GM12865 (cell line): ENCODE measurements at regions not wholly inside any gene's neighbourhood (a gene's known extent, or its start where the extent isn't known, plus 50 kb on each side); places are given as distances from the start of the nearest gene placed in this dataset.

Experiments used
- DNase-seq: peaks from one replicate; pipeline ENCODE4 v3.0.0; 2010; ENCODE audit warnings: low read depth
- H3K4me3 ChIP-seq: 2 replicates; pipeline ENCODE4 v1.5.1; 2011; ENCODE audit warnings: mild to moderate bottlenecking, low read depth, low read length, control low read depth
- TF ChIP-seq, protein P1 (sequence below): IDR thresholded peaks from 2 replicates; pipeline ENCODE4 v1.5.1; 2011; ENCODE audit warnings: low read length, control low read depth, low read depth, inconsistent platforms; ENCODE audit not compliant: insufficient read depth; ENCODE audit errors: missing control alignments

DNA sequence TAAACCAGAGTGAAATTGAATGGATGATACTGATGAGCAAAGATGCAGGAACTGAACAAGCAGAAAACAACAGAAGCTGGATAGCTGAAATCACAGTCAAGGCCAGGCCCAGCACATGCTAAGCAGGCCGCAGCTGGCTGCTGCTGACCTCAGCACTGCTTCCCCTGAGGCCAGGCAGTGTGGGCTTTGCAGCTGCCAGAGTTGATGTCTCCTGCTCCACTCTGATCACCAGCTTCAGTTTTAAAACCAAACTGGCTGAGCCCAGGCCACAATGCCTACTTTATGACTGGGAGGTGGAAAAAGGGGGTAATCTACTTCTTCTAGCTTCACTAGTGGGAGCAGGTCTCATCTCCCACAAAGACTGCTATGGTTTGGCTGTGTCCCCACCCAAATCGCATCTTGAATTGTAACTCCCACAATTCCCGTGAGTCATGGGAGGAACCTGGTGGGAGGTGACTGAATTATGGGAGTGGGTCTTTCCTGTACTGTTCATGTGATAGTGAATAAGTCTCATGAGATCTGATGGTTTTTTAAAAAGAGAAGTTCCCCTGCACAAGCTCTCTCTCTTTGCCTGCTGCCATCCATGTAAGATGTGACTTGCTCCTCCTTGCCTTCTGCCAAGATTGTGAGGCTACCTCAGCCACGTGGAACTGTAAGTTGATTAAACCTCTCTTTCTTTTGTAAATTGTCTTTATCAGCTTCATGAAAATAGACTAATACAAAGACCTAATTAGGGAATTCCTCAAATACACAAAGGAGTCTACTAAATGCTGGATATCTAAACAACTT lies 136.4 kb upstream of the ITGB1 start:
- H3K4me3 ChIP-seq = no peak overlapping the region
- DNase-seq = no peak
- TF ChIP-seq, protein P1, sequence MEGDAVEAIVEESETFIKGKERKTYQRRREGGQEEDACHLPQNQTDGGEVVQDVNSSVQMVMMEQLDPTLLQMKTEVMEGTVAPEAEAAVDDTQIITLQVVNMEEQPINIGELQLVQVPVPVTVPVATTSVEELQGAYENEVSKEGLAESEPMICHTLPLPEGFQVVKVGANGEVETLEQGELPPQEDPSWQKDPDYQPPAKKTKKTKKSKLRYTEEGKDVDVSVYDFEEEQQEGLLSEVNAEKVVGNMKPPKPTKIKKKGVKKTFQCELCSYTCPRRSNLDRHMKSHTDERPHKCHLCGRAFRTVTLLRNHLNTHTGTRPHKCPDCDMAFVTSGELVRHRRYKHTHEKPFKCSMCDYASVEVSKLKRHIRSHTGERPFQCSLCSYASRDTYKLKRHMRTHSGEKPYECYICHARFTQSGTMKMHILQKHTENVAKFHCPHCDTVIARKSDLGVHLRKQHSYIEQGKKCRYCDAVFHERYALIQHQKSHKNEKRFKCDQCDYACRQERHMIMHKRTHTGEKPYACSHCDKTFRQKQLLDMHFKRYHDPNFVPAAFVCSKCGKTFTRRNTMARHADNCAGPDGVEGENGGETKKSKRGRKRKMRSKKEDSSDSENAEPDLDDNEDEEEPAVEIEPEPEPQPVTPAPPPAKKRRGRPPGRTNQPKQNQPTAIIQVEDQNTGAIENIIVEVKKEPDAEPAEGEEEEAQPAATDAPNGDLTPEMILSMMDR = no peak

DNA sequence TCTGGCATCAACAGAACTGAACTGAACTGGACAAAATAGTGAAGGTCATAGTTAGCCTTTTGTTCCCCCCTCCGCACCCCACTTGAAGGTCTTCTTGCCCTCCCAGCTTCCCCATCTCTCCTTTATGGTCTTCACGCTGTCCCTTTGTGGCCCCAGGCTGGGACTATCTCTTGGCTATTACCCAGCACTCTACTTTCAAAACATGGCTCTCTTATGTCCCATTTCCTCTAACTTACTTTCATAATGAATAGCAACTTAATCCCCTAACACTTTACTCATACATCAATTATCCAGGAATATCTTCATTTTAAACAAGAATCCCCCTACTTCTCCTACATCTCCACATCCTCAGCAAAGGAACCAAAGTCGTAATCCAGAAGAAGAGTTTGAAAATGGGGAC lies 135.3 kb upstream of the ITGB1 start:
- TF ChIP-seq, protein P1 = no peak
- no peak overlapping the region for H3K4me3 ChIP-seq
- DNase-seq = no peak

- no peak for DNase-seq
- TF ChIP-seq, protein P1 = no peak
Measured at GRCh38 chr10:33092596-33092995, 134.6 kb upstream of the ITGB1 start.

DNA sequence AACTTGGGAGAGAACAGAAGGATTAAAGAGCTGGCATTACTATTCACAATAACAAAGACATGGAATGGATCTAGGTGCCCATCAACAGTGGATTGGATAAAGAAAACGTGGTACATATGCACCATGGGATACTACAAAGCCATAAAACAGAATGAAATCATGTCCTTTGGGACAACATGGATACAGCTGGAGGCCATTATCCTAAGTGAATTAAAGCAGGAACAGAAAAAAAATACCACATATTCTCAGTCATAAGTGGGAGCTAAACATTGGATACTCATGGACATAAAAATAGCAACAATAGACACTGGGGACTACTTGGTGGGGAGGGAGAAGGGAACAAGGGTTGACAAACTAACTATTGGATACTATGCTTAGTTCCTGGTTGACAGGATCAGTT lies 133.2 kb upstream of the ITGB1 start:
- TF ChIP-seq, protein P1 = no peak
- no peak for DNase-seq
- H3K4me3 ChIP-seq = no peak overlapping the region

More at GRCh38 chr10:33092596-33092995, 134.6 kb upstream of the ITGB1 start:
- no peak overlapping the region for H3K4me3 ChIP-seq

DNA sequence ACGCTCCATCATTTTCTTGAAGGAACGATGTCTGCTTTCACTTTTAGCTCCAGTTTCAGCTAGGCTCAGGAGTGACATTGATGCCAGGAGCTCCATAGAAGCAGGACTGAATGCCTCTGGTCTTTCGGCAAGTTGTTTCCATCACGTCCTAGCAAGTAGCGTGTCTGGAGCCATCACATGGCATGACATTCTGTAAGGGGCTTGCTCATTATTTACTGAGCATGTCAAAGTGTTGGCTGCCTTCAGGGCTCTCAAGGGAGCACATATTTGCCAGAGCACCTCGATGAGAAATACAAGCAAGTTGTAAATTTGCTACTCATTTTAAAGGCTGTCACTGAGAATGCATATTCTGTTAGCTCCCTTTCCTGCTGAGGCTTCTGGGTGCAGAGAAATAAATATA lies 131.0 kb upstream of the ITGB1 start:
- DNase-seq = no peak
- TF ChIP-seq, protein P1 = no peak
- H3K4me3 ChIP-seq = no peak overlapping the region

GRCh38 chr10:33087922-33088321 lies 129.9 kb upstream of the ITGB1 start:
- no peak for DNase-seq
- H3K4me3 ChIP-seq = no peak overlapping the region
- TF ChIP-seq, protein P1 = no peak

- no peak overlapping the region for H3K4me3 ChIP-seq
- no peak for DNase-seq
- TF ChIP-seq, protein P1 = no peak
Measured at GRCh38 chr10:33087152-33087551, 129.1 kb upstream of the ITGB1 start.
